NT2/D1 (cell line): ENCODE measurements at regions not wholly inside any gene's neighbourhood (a gene's known extent, or its start where the extent isn't known, plus 50 kb on each side); places are given as distances from the start of the nearest gene placed in this dataset.

ENCODE experiments used
- YY1 ChIP-seq: IDR thresholded peaks from 2 replicates; pipeline ENCODE4 v1.6.1; 2011; ENCODE audit not compliant: insufficient read length, insufficient read depth
- ZNF274 ChIP-seq: IDR thresholded peaks from 2 replicates; pipeline ENCODE4 v1.6.1; 2011; ENCODE audit warnings: mild to moderate bottlenecking, low read depth, low read length

DNA sequence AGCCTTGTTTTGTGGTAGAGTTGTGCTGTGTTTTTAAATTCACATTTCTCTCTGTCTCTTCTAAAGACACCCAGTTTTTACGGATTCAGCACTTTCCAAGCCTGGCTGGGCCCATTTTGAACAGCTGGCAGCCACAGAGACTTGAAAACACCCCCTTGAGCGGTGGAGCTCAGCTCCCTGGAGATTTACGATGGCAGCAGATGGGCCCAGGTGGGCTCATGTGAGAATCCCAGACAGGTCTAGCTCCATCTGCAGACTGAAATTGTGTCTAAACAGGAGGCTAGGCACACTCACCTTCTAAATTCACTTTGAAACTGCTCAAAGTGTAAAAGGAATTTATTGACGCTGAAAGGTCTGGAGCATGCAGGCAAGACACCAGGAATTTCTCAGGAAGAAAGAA lies 232.0 kb upstream of the HES1 start:
- no peak for TF ChIP-seq YY1
- no peak for TF ChIP-seq ZNF274
